Lower leg skin (tissue), 4 donors: ENCODE measurements at regions not wholly inside any gene's neighbourhood (a gene's known extent, or its start where the extent isn't known, plus 50 kb on each side); places are given as distances from the start of the nearest gene placed in this dataset.

Experiments used
- DNase-seq, 2 donors: peaks; one replicate each; pipeline ENCODE4 v3.0.0-alpha.2; 2019; ENCODE audit warnings: low spot score in 2 of 2
- H3K4me3 ChIP-seq: fragments of 200-600 bp; sonication (generic); 2 replicates; pipeline ENCODE4 v1.5.1; 2017; ENCODE audit warnings: mild to moderate bottlenecking, low read depth; ENCODE audit not compliant: poor library complexity, severe bottlenecking
- POLR2A ChIP-seq, 2 donors: fragments of 450-650 bp; IDR thresholded peaks; one replicate each; pipeline ENCODE4 v1.6.1; 2016 to 2017; ENCODE audit warnings: antibody characterized with exemption in 2 of 2, mild to moderate bottlenecking in 1 of 2, moderate library complexity in 1 of 2
- WGBS, 2 donors: methylation state at CpG; one replicate each; pipeline ENCODE4 v1.1.5; 2018; 5-methylcytosine and 5-hydroxymethylcytosine counted together
- intact Hi-C: fragments of 100-400 bp; cut with DNase I; formaldehyde crosslinking; loops from one replicate; pipeline ENCODE4 v1.15.0; 2023; ENCODE audit warnings: low total_unique reads
- TF ChIP-seq, protein P1 (sequence below), 3 donors: fragments of 450-650 bp; IDR thresholded peaks; one replicate each; pipeline ENCODE4 v1.5.1; 2016; ENCODE audit warnings: antibody characterized with exemption in 3 of 3, mild to moderate bottlenecking in 3 of 3, moderate library complexity in 2 of 3

DNA sequence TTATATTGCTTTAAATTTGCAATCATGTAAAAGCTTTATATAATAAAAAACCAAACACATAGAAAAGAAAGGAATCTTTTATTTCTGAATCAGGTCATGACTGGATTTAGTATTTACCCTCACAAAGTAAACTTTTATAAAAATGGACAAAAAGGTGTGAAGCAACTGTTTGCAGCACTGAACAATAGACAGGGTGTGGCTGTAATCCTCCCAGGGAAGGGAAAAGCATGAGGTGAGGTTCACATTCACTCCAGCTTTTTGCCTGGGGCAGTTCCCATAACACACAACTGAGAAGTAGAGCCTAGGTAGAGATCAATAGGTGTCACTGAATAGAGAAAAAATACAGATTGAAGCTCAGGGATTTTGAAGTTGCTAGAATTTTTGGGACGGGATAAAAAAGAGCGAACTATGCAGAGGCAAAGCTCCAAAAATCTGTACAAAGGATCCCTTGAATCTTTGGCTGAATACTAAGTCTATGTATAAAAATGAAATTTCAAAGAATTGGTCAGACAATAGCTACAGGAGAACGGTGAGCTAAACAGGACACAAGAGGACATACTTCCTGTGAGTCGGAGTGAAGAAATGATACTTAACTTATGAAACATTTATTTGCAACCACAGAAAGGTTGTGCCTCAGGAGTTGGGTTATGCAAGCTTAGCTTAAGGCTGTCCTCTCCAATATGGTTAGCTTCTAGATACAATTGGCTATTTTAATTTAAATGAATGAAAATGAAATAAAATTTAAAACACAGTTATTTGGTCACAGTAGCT lies 162.0 kb upstream of the ZP4 start:
- intact Hi-C loops = no loop called here
- H3K4me3 ChIP-seq = no peak overlapping the region
- no peak for DNase-seq
- 63 to 70% methylated on average over 4 of the region's 4 CpGs for WGBS, 2 donors
- TF ChIP-seq, protein P1, sequence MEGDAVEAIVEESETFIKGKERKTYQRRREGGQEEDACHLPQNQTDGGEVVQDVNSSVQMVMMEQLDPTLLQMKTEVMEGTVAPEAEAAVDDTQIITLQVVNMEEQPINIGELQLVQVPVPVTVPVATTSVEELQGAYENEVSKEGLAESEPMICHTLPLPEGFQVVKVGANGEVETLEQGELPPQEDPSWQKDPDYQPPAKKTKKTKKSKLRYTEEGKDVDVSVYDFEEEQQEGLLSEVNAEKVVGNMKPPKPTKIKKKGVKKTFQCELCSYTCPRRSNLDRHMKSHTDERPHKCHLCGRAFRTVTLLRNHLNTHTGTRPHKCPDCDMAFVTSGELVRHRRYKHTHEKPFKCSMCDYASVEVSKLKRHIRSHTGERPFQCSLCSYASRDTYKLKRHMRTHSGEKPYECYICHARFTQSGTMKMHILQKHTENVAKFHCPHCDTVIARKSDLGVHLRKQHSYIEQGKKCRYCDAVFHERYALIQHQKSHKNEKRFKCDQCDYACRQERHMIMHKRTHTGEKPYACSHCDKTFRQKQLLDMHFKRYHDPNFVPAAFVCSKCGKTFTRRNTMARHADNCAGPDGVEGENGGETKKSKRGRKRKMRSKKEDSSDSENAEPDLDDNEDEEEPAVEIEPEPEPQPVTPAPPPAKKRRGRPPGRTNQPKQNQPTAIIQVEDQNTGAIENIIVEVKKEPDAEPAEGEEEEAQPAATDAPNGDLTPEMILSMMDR (IDR thresholded peaks at IDR 0.05) = no peak

DNA sequence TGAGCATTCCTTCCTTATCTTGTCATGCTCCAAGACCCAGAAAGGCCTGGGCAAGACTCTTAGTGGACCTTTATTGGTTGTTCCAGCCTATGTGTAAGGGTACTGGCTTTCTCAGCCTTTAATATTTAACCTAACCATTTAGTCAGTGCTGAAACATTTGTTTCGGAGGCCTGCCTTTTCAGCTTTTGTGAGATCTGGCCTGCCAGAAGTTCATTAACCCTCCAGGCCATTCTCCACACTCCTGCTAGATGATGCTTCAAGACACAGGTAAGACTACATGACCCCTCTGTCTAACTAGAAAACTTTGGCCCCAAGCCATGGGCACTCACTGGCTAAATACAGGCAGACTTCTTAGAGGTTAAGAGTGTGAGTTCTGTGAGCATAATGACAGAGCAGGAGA lies 138.4 kb upstream of the ZP4 start:
- no peak overlapping the region for H3K4me3 ChIP-seq
- 100% methylated on average over 1 of the region's 1 CpG for WGBS, 2 donors
- intact Hi-C loops = no loop called here
- no peak for DNase-seq
- TF ChIP-seq POLR2A (IDR thresholded peaks at IDR 0.05) = no peak
- TF ChIP-seq, protein P1 (IDR thresholded peaks at IDR 0.05) = no peak

DNA sequence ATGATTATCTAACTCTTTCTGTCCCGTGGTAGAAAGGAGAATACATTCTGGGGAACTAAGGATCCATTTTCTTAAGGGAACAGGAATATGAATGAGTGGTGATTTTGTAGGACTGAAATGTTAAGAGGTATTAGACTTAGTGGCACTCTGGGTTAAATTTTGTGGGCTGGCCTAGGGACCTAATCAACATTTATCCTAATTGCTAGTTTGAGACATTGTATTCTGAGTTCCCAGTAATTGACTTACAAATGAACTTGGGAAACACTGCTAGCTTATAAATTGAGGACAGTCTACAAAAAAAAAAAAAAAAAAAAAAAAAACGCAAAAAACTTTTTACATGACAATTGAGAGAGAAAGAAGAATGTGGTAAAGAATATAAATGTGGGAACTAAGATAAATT lies 136.6 kb upstream of the ZP4 start:
- H3K4me3 ChIP-seq = no peak overlapping the region
- TF ChIP-seq POLR2A (IDR thresholded peaks at IDR 0.05) = no peak
- TF ChIP-seq, protein P1 (IDR thresholded peaks at IDR 0.05) = no peak
- no peak for DNase-seq
- WGBS, 2 donors = 50 to 53% methylated on average over 2 of the region's 2 CpGs
- intact Hi-C loops = no loop called here

- TF ChIP-seq, protein P1 (IDR thresholded peaks at IDR 0.05) = no peak
- no peak for TF ChIP-seq POLR2A (IDR thresholded peaks at IDR 0.05)
- no peak for DNase-seq
- H3K4me3 ChIP-seq = no peak overlapping the region
- intact Hi-C loops = no loop called here
- WGBS, 2 donors = 96% methylated on average over 1 of the region's 1 CpG
These were observed 132.4 kb upstream of the ZP4 start for GRCh38 chr1:238023137-238023536.

DNA sequence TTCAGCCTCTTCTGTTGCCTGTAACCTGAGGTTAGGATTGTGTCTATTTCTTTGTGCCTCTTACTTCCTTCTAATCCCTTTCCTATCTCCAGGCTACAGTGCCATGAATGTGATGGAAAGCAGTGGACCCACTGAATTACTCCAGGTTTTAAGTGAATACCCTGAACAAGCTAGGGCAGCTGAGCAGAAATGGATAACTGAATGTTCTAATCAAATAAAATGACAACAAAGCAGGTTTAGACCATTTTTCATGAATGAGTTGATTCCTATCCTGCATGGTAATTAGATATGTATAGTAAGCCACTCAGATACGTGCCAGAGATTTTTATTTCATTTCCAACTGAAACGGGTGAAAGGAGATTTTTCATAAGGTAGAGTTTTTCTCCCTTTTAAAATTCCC lies 127.5 kb upstream of the ZP4 start:
- TF ChIP-seq, protein P1 (IDR thresholded peaks at IDR 0.05) = no peak
- no peak for TF ChIP-seq POLR2A (IDR thresholded peaks at IDR 0.05)
- intact Hi-C loops = no loop called here
- 54 to 62% methylated on average over 2 of the region's 2 CpGs for WGBS, 2 donors
- H3K4me3 ChIP-seq = no peak overlapping the region
- DNase-seq = no peak

GRCh38 chr1:238006779-238007178 lies 116.1 kb upstream of the ZP4 start:
- intact Hi-C loops = no loop called here
- DNase-seq = no peak
- no peak for TF ChIP-seq POLR2A (IDR thresholded peaks at IDR 0.05)
- TF ChIP-seq, protein P1 (IDR thresholded peaks at IDR 0.05) = no peak
- H3K4me3 ChIP-seq = no peak overlapping the region
- WGBS, 2 donors = 79 to 82% methylated on average over 4 of the region's 4 CpGs
